OCI-LY7 (cell line): ENCODE measurements at regions not wholly inside any gene's neighbourhood (a gene's known extent, or its start where the extent isn't known, plus 50 kb on each side); places are given as distances from the start of the nearest gene placed in this dataset.

Experiments
- EZH2phosphoT487 ChIP-seq: fragments of 200-600 bp; sonication (generic); IDR thresholded peaks from 2 replicates; pipeline ENCODE4 v1.6.1; 2018; ENCODE audit warnings: low read depth, borderline replicate concordance, mild to moderate bottlenecking, mixed run types, antibody characterized with exemption, low read length, moderate library complexity, mixed read lengths
- TF ChIP-seq, protein P1 (sequence below): fragments of 200-600 bp; sonication (generic); conservative IDR thresholded peaks from 2 replicates; pipeline ENCODE4 v1.5.1; 2014; ENCODE audit warnings: mild to moderate bottlenecking, antibody characterized with exemption, low read length, moderate library complexity, mixed read lengths

DNA sequence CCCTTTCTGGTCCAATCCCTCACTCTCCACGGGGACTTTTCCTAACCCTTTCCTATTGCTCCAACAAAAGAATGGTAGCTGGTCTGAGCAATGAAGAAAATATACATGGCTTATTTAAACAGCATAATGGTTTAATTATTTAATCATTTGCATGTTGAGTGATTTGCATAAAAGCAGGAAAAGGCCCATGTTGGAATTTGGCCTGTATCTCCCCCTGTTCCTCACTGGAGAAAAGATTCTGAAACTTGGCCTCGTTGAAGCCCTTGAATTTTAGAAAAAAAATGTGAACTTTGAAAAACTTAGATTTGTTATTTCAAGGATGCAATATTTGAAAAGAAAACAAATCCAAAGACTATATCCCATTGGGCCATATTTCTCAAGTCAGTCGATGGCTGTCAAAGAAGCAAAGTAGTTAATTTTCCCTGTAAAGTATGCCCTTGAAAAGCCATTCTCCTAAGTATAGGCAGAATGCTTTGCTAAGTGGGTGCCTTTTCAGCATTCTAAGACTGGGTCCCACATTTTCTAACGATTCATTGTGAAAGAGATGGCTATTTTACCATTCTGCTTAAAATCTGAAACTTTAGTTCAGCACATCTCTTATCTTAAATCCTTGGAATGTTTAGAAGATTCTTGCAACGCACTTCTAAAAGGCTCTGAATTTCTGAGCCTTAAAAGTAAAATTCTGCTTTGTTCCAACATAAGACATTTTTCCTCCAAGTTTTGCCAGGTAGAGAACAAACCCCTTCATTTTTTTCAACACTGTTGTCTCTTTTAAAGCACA lies 428.8 kb downstream of the ARHGEF28 start:
- TF ChIP-seq, protein P1, sequence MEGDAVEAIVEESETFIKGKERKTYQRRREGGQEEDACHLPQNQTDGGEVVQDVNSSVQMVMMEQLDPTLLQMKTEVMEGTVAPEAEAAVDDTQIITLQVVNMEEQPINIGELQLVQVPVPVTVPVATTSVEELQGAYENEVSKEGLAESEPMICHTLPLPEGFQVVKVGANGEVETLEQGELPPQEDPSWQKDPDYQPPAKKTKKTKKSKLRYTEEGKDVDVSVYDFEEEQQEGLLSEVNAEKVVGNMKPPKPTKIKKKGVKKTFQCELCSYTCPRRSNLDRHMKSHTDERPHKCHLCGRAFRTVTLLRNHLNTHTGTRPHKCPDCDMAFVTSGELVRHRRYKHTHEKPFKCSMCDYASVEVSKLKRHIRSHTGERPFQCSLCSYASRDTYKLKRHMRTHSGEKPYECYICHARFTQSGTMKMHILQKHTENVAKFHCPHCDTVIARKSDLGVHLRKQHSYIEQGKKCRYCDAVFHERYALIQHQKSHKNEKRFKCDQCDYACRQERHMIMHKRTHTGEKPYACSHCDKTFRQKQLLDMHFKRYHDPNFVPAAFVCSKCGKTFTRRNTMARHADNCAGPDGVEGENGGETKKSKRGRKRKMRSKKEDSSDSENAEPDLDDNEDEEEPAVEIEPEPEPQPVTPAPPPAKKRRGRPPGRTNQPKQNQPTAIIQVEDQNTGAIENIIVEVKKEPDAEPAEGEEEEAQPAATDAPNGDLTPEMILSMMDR: no peak
- no peak for TF ChIP-seq EZH2phosphoT487
